CD4-positive, alpha-beta T cell treated with Interleukin-4 for 1 hour (primary cell): ENCODE measurements at regions not wholly inside any gene's neighbourhood (a gene's known extent, or its start where the extent isn't known, plus 50 kb on each side); places are given as distances from the start of the nearest gene placed in this dataset.
"Not testable (repeated sequence)": the region's sequence is repeated elsewhere in the genome, so short reads cannot be mapped to it uniquely, and the experiment has no call there.

Source experiments
- DNase-seq, 2 donors: peaks; one replicate each; pipeline ENCODE4 v3.0.0-alpha.2; 2020 to 2022

- no peak for DNase-seq
Observed at GRCh38 chr15:54840621-54841398, 355.9 kb downstream of the RSL24D1 start.

- no peak for DNase-seq
Observed at GRCh38 chr15:54839379-54839778, 357.4 kb downstream of the RSL24D1 start.

GRCh38 chr15:54836052-54836795, 360.5 kb downstream of the RSL24D1 start:
- DNase-seq = no peak

DNA sequence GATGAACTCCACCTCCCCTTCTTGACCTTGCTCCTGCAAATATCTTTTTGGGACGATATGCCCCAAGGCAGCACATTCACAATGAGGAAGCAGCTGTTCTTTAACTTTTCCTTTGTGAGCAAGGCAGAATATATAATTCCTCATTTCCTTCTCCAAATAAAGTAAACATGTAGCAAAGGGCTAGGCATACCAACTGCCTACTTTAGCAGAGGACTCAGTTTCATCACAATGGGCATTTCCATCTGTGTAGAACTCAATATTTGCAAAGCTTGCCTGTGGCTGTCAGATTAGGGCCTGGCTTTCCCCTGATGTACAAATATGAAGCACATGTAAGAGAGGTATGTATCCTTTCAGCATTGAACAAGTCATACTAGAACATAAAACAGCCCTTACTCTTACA, 366.9 kb downstream of the RSL24D1 start:
- DNase-seq = no peak

- DNase-seq = no peak
Observed at GRCh38 chr15:54820811-54821210, 375.9 kb downstream of the RSL24D1 start.

GRCh38 chr15:54820098-54820497, 376.6 kb downstream of the RSL24D1 start:
- no peak for DNase-seq

DNA sequence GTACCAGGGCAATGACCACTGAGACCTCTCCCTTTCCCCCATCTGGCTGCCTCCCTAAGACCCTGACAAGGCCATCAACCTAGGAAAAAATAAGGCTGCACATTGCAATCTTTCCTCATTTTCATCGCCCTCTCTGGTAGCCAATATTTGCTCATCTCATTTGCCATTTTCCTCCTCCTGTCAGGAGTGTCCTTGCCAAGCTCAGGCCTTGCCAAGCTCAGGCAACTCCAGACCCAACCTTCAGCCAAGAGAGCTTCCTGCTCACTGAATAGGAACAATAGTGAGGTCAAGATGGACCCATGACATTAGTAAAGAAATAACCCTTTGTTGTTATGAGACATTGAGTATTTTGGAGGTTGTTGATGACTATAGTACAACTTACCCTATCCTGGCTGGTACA, 380.3 kb downstream of the RSL24D1 start:
- no peak for DNase-seq

DNA sequence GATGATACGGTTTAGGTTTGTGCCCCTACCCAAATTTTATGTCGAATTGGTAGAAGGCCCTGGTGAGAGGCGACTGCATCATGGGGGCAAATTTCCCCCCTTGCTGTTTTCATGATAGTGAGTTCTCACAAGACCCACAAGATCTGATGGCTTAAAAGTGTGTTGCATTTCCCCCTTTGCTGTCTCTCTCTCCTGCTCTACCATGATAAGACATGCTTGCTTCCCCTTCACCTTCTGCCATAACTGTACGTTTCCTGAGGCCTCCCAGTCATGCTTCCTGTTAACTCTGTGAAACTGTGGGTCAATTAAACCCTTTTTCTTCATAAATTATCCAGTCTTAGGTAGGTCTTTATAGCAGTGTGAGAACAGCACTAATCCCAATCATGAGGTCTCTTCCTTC, 381.2 kb downstream of the RSL24D1 start:
- DNase-seq = no peak

DNA sequence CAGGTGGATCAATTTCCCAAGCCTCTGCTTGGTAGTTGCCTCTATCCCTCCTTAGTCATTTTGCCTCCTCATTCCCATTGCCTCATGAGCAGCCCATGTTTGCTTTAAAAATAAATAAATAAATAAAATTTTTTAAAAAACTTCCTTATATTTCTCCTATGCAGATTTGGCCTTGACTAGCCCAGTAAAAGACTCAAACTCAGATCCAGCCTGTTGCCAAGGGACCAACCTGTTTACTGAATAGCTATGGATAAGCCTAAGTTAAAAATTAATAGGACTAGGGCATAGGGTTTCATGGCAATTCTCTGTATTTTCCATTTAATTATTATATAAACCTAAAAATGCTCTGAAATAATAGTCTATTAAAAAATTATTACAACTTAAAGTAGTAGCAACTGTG, 384.4 kb downstream of the RSL24D1 start:
- DNase-seq = no peak

DNA sequence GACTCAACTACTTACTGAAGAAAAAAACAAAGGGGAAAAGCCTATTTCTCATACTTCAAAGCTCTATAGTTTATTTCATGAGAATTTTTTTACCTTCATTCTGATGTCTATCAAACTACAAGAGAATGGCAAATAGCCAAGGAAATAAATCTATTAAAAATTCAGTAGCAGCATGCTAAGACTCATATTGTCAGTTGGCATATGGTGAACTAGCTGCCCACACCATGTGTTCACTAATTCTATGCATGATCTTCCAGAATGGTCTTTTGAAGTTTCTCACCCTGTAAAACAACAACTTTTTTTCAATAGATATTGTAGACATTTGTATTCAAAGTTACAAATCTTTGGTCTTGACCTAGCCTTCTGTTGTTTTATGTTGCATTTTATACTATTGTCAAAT, 386.2 kb downstream of the RSL24D1 start:
- DNase-seq = no peak

GRCh38 chr15:54810031-54810430, 386.7 kb downstream of the RSL24D1 start:
- DNase-seq = no peak

DNA sequence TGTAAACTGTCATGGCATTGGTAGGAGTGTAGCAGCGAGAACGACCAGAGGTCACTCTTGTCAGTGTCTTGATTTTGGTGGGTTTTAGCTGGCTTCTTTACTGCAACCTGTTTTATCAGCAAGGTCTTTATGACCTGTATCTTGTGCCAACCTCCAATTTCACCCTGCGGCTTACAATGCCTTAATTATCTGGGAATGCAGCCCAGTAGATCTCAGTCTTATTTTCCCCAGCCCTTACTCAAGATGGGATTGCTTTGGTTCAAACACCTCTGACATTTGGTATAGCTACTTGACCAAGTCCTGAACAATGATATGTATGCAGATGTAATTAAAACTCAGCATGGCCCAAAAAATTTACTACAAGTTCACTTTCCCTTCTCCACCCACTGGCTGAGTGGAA, 388.4 kb downstream of the RSL24D1 start:
- DNase-seq = no peak

- no peak for DNase-seq
Observed at GRCh38 chr15:54803987-54804386, 392.8 kb downstream of the RSL24D1 start.

GRCh38 chr15:54803134-54803808, 393.5 kb downstream of the RSL24D1 start:
- DNase-seq = peak in 1 of 2 donors; percentile 1

DNA sequence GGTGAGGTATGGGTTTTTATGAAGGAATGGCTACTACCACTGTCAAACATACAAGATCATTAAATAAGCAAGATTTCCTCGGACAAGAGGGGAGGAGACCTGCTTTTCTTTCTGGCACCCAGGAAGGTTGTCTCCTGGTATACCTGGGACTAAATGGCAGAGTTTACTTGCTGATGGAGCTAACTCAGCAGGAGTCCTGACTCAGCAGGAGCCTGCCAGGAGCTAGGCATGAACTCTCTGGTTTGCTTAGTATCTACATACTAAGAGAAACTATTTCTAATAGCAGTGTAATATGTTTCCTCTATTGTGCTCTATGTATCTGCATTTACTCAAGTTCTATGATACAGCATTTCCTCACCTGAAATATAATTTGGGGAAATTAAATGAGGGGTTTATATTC, 404.2 kb downstream of the RSL24D1 start:
- no peak for DNase-seq

DNA sequence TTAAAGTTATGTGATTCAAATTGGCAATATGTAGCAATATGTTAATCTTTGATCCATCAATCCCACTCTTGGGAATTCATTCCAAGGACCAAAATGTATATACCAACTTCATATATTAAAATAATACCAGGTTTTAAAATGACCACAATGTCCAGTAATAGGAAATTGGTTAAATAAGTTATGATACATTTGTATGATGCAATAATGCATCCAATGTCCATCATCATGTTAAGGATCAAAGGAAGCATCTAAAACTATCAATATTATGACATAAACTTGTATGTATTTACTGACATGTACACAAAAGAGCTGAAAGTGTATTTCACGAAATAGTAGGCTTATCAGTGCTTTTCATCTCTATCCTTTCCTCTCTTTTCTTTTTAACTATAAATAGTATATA, 406.0 kb downstream of the RSL24D1 start:
- no peak for DNase-seq

DNA sequence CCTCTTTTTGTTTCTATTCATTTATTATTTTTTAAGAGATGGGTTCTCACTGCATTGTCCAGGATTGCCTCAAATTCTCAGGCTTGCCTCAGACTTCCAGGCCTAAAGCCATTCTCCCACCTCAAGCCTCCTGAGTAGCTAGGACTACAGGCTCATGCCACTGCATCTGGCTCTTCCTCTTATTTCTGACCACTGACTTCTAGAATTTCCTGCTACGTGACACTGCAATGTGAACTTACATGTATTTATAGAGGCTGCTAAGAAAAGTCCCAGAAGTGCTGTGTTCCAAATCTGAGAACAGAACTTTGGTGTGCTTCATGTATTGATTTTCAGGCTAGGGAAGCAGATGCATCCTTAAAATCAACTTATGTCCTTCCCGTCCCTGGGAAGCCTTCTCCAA, 407.4 kb downstream of the RSL24D1 start:
- DNase-seq = no peak

DNA sequence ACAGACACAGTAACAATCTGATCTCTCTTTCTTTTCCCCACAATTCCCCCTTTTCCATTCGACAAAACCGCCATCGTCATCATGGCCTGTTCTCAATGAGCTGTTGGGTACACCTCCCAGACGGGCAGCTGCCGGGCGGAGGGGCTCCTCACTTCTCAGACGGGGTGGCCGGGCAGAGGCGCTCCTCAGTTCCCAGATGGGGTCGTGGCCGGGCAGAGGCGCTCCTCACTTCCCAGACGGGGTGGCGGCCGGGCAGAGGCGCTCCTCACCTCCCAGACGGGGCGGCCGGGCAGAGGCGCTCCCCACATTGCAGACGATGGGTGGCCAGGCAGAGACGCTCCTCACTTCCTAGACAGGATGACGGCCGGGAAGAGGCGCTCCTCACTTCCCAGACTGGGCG, 415.5 kb downstream of the RSL24D1 start:
- DNase-seq = not testable (repeated sequence)

GRCh38 chr15:54779271-54779670, 417.5 kb downstream of the RSL24D1 start:
- no peak for DNase-seq

- DNase-seq = no peak
Observed at GRCh38 chr15:54776410-54776809, 420.3 kb downstream of the RSL24D1 start.

- DNase-seq = no peak
Observed at GRCh38 chr15:54772663-54773062, 424.1 kb downstream of the RSL24D1 start.

GRCh38 chr15:54749461-54749860, 447.3 kb downstream of the RSL24D1 start:
- DNase-seq = not testable (repeated sequence)

GRCh38 chr15:54722342-54722986, 474.3 kb downstream of the RSL24D1 start:
- DNase-seq = no peak
